ENCODE measurements at regions not wholly inside any gene's neighbourhood (a gene's known extent, or its start where the extent isn't known, plus 50 kb on each side); places are given as distances from the start of the nearest gene placed in this dataset.
A peak's percentile ranks its signal among the peaks of the same experiment; 100 is the strongest.
"Not testable (repeated sequence)": the region's sequence is repeated elsewhere in the genome, so short reads cannot be mapped to it uniquely, and the experiment has no call there.

- peak; percentile 28 for DNase-seq (ENCODE audit: low spot score)
Observed at GRCh38 chr1:223961985-223962384, 116.2 kb upstream of the TP53BP2 start.

- DNase-seq (ENCODE audit: low spot score) = peak; percentile 10
Observed at GRCh38 chr1:223952801-223953200, 107.1 kb upstream of the TP53BP2 start.

- DNase-seq (ENCODE audit: low spot score) = not testable (repeated sequence)
Observed at GRCh38 chr1:223951551-223951950, 105.8 kb upstream of the TP53BP2 start.

GRCh38 chr1:223949944-223950343, 104.2 kb upstream of the TP53BP2 start:
- not testable (repeated sequence) for DNase-seq (ENCODE audit: low spot score)

- not testable (repeated sequence) for DNase-seq (ENCODE audit: low spot score)
Observed at GRCh38 chr1:223948041-223948440, 102.3 kb upstream of the TP53BP2 start.

- not testable (repeated sequence) for DNase-seq (ENCODE audit: low spot score)
Observed at GRCh38 chr1:223936592-223936991, 90.8 kb upstream of the TP53BP2 start.

- not testable (repeated sequence) for DNase-seq (ENCODE audit: low spot score)
Observed at GRCh38 chr1:223931476-223931875, 85.7 kb upstream of the TP53BP2 start.

GRCh38 chr1:223920805-223921204, 75.1 kb upstream of the TP53BP2 start:
- not testable (repeated sequence) for DNase-seq (ENCODE audit: low spot score)

- not testable (repeated sequence) for DNase-seq (ENCODE audit: low spot score)
Observed at GRCh38 chr1:223915476-223915875, 69.7 kb upstream of the TP53BP2 start.

- DNase-seq (ENCODE audit: low spot score) = not testable (repeated sequence)
Observed at GRCh38 chr1:223913715-223914114, 68.0 kb upstream of the TP53BP2 start.

- DNase-seq (ENCODE audit: low spot score) = not testable (repeated sequence)
Observed at GRCh38 chr1:223907943-223908587, 62.3 kb upstream of the TP53BP2 start.

GRCh38 chr1:223903221-223903620, 57.5 kb upstream of the TP53BP2 start:
- DNase-seq (ENCODE audit: low spot score) = not testable (repeated sequence)

GRCh38 chr1:223899775-223900174, 54.0 kb upstream of the TP53BP2 start:
- peak; percentile 8 for DNase-seq (ENCODE audit: low spot score)

- DNase-seq (ENCODE audit: low spot score) = not testable (repeated sequence)
Observed at GRCh38 chr1:223897097-223897496, 51.4 kb upstream of the TP53BP2 start.

GRCh38 chr1:223895950-223896349, 50.2 kb upstream of the TP53BP2 start:
- DNase-seq (ENCODE audit: low spot score) = not testable (repeated sequence)
